HG02798 (cell line): ENCODE measurements at regions not wholly inside any gene's neighbourhood (a gene's known extent, or its start where the extent isn't known, plus 50 kb on each side); places are given as distances from the start of the nearest gene placed in this dataset.

Experiments
- ATAC-seq: cut with Tn5 transposase; IDR thresholded peaks from one replicate; pipeline ENCODE4 v1.9.1; 2021; ENCODE audit warnings: mild to moderate bottlenecking; ENCODE audit not compliant: unreplicated experiment, poor library complexity

DNA sequence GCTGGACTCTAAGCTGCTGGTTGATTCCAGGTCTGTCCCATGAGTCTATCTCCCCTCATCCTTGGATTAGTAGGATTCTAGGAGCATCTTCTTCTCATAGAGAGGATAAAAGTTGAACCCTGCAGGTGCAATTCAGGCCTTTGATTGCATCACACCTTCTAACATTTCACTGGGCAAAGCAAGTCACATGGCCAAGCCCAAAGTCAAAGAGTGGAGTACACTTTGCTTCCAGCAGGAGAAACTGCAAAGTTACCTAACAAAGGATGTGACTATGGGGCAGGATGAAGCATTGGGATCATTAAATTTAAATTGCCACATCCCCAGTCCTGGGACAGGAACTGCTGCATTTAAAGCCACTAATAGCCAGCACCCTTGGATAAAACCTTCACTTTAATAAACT, 51.0 kb upstream of the EGFLAM start:
- ATAC-seq = no peak

DNA sequence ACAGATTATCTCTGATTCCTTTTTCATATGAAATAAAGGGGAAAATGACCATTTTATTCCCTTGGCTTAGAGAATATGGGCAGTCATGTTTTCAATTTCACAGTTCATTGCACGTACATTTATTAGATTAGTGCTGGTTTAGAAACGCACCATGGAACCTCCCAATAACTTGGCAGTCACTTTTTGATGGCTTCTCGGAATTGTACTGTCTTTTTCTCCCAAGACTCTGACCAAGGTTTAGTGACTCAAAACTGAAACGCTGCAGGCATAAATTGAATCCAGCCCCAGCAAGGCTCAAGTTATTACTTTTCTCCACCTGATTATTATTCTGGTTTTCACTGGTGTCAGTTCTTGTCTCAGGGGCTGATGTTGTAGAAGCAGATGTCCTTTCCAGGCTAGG, 55.6 kb upstream of the EGFLAM start:
- ATAC-seq = no peak

DNA sequence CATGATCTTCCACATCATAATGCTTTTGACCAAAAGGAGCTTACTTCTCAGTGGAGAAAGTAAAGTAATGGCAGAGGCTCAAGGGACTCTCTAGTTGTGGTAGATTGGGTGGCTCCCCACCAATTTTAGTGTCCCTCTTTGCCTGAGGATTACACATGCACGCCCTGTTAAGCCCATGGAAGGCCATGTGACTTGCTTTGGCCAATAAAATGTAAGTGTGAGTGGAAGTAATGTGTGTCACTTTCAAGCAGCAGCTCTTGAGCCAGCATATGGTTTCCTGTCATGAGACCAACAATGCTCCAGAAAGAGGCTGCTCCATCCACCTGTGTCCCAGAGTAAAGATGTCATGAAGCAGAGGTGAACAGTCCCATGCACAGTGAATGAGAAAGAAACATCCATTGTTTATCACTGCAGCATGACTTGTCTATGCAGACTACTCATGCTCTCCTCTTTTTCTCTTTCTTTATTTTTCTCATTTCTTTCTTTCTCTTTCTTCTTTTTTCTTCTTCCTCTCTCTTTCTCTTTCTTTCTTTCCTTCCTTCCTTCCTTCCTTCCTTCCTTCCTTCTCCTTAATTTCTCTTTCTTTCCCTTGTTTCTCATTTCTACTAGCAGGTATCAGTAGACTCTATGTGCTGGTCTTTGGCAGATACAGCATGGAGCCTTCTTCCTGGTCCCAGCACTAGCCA, 57.3 kb upstream of the EGFLAM start:
- no peak for ATAC-seq

DNA sequence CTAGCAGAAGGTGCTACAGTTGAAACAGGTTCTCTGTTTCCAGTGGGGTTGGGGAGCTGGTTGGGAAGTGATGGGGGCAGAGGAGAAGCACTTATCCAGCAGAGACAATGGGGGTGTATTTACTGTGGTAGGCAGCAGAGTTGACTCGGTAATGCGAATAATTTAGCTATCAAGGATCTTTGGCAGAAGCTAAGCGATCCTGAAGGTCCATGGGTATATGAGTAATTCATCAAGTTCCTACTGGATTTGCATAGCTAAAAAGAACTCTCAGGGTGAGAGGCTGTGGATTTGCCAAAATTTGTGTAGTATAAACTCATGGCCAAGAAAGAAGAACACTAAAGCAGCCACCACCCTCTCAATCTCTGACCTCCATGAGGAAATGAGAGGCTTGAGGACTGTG, 61.2 kb upstream of the EGFLAM start:
- no peak for ATAC-seq

DNA sequence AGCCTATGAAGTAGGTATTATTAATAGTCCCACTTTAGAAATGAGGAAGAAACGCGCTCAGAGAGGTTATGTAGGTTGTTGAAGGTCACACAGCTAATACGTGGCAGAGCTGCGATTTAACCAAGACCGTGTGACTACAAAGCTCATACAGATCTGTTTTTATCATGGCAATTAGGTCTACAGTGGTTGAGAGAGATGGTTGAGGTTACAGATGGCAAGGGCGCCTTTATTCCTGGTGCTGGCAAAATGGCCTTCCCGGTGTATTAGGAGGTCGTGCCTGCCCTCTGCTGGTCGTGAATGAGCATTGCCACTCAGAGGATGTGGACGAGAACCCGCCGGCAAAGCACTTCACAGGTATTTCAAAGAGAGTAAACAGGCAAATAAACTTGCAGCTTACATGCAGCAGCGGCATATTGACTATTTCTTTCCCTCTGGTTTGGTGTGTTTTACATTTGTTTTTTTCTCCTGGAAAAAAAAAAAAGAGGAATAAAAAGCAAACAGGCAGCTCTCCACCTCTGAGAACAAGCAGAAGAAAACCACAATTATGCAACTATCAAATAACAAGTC, 65.3 kb upstream of the EGFLAM start:
- peak; percentile 85 for ATAC-seq

DNA sequence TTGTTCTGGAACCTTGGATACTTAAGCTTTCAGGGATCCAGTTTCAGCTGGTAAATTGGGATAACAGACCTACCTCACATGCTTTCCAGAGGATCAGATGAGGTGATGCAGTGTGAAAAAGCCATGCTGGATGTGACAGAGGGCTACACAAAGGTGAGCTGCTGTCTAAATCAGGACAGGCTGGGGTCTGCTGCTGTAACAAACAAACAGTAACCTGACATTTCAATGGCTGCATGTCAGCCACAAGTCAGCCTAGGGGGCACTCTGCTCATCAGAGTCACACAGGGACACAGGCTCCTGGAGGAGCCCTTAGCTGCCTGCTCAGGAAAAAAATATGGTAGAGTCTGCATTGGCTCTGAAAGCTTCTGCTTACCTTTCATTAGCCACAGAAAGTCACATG, 66.7 kb upstream of the EGFLAM start:
- ATAC-seq = no peak

DNA sequence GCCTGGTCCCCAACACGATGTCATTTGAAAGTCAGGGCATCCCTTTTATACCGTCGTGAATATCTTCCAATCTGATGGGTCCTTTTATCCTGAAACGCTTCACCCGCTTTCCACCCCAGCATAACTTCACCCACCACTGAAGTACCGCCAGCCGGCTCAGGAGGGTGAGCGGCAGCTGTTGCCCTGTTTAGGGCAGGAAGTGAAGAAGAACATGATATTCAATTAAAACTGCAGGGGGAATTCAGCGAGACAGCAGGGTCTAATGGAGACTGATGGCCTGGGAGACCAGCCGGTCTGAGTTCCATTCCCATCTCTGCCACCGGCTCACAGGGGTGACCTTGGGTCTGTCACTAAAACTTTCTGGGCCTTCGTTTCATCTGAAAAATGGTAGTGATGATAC, 68.2 kb upstream of the EGFLAM start:
- ATAC-seq = no peak

DNA sequence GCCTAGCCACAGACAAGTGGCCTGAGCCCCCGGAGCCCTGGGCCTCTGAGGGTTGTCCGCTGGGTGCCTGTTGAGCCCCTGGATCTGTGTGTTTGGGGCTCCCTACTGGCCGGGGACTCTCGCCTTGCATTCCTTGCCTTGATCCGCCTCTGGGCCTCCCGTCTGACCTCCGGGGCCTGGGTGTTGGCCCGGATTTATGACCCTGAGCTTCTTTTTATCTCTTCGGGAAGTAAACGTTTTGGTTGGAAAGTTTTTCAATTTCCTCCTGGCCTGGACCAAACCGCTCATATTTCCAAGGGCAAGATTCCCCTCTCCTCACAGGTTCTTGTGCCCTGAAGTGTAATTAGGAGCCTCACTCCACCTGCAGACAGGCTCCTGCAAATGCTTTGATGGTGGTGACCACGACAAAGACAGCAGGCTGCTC, 69.3 kb upstream of the EGFLAM start:
- ATAC-seq = no peak

DNA sequence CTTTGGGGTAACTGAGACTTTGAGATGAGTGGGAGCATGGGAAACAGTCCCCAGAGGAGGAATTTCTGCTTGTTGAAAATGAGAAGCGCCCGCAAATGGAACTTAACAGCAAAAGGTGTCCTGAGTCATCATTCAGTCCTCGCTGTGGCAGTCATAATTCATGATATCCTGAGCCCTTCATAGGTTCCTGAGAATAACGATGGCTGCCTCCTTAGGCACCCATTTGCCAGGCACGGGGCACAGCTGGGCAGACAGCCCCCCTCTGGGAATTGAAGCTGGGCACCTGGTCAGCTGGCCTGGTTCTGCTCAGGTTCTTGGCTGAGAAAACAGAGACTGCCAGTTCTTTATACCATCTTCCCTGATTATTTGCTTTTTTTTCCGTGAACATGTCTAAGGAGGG, 69.8 kb upstream of the EGFLAM start:
- ATAC-seq = no peak

DNA sequence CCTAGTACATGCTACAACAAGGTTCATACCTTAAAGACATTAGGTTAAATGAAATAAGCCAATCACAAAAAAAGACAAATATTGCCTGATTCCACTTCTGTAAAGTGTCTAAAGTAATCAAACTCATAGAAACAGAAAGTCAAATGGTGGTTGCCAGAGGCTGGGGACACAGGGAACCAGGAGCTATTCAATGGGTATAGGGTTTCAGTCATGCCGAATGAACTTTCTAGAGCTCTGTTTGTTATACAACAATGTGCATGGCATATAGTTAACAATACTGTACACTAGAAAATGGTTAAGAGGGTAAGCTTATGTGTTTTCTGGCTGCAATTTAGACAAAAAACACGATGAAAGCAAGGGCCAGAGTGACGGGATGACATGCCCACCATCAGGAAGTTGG, 70.8 kb upstream of the EGFLAM start:
- ATAC-seq = no peak

DNA sequence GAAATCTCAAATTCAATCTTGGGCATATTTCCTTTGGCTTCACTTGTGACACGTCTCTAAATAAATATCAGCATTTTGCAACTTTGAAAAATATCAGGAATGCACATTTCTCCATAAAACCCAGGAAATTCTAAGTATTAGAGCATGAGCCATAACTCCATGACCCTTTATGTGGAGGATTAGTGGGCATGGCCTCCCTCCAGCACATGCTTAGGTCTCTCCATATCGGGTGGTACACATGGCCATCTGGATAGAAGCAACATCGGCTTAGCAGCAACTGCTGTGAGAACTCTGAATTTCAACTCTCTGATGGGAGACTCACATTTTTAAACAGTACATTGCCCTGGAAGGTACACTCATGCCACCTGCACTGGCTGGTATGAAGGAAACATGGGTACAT, 73.7 kb upstream of the EGFLAM start:
- no peak for ATAC-seq

DNA sequence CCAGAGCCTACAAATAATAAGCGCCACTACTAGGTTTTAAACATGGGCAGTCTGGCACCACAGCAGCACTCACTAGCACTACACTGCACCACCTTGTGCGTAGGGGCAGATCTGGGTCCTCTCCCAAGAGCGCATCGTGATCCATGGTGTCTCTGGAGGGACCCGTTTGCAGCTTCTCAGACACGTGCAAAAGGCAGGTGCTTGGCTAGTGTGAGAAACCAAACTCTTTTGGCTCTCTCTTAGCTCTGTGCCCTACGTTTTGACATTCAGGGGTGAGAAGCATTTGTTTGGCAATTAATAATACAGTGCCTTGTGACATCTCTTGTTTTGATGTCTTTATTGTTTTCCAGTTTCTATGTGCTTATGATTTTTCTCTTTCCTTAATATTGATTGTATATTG, 75.4 kb upstream of the EGFLAM start:
- no peak for ATAC-seq

DNA sequence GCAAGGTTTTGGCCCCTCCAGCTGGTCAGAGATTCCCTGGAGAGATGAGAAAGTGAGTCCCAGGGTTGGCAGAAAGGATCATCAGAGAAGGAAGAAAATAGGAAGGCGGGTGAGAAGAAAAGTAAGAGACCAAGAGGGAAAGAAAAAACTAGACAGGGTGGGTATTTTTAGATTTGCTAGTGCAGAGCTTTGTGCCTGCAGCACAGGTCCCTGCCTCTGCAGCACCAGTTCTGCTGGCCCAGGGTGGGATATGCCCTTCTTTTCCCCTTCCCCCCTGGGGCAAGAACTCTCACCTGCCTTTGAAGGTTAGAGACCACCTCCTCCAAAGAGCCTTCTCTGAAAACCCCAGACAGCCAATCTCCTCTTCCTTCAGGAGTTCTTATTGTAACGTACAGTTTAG, 90.3 kb upstream of the EGFLAM start:
- ATAC-seq = no peak

DNA sequence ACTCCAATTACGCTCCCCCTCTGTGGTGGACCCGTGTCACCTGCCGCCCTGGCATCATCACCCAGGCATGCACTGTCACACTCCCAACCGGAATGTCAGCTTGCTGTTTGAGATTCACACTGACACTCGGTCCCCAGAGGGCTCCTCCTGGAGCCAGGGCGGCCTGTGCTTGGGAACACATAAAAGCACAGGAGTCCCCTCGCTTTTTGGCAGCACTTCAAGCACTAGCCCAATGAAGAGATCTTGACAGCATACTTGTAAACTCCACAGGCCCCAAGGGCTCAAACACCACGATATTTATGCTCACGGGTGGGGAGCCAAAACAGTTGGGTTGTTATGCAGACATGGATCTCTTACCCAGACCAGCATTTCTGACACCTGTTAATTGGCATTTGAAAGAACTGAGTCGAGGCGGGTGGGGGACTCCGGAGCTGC, 90.8 kb upstream of the EGFLAM start:
- no peak for ATAC-seq

DNA sequence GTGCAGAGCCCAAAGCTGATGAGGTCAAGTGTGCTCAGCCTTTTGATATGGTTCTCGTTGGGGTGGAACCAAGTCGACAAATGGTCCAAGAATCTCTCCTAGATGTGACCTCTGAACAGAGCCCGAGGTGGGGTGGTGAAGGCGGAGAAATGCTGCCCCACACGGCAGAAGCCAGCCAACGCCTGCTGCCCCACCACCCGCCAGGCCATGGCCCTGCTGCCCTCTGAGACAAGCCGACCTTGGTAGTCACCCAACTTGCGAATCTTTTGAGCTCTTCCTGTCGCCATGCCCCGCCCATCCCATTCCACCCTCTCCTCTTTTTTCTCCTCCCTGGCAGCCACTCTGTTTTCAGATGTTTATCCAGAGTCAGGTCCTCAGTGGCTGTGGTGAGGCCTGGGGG, 91.5 kb upstream of the EGFLAM start:
- ATAC-seq = no peak

DNA sequence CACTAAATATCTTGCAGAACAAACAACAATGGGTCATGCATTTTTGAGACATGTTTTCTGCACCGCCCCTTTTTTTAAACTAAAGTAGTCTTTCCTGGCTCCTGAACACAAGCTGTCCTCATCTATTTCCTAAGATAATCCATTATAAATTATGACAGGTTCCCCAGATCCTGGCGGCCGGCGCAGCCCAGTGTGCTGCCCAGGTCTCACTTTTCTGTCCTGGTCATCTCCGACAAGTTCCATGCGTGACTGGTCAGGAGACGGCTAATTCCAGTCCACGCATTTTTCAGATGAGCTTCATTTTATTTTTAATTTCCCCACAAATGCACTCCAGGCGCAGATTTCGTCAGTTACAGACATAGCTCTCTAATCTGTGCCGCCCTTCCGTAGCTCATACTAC, 92.9 kb upstream of the EGFLAM start:
- no peak for ATAC-seq

DNA sequence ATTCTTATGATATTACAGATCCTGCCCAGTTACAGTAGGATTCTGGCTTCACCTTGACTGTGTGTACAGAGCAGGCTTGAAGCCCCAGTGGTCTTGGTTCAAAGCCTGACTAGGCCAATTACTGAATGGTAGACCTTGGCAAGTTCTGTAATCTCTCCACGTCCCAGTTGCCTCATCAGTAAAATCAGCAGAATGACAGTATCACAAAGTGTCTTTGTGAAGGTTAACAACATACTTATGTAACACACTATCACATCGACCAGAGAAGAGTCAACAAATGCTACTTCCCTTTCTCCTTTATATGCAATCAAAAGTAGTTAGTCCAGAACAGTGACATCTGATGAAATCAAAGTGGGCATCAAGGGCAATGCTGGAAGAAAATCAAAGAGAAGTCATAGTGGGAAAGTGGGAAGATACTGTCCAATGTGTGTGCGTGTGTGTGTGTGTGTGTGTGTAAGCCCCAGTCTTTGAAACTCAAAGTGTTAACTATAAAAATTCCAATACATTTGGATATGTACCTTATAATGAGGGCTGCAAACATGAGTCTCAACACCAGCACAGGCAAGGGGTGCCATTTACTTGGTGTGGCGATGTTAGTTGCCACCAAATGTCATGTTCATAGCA, 93.5 kb upstream of the EGFLAM start:
- no peak for ATAC-seq

DNA sequence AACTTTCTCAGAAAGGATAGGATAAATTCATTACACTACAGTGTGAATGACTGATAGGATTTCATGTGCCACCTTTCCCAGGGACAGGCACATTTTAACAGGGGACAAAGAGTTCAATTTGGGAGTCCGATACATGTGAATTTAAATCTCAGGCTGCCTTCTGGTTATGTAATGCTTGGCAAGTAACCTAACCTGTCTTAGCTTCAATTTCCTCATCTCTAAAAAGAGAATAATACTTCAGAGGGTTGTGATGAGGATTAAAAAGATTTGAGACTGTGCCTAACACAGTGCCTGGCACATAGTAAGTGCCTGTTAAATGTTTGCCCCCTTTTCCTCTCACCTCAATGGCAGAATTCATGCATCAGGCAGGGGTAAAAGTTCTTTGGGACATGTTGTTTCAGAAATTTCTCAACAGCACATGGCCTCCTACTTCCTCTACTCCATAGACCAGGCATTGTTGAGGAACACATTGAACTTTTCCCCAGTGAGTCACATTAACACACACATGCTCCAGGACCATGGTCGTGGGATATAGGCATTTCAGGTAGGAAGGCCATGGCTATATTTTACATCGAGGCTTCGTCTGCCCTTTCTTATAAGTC, 94.6 kb upstream of the EGFLAM start:
- ATAC-seq = no peak

DNA sequence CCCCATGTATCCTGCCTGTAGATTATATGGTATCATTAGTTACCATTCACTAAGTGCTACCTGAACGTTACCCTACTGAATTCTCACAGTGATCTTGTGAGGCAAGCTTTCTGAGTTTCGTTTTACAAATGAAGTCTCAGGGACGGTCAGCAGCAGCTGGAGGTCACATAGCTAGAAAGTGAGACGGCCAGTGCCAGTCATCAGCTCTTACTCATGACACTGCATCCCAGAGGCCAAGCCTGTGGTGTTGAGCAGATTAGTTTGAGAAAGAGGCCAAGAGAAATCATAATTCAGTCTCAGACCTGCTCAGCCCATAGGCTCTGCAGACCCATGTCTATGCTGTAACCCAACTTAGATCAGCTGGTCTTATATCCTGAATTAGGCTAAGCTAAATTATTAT, 95.7 kb upstream of the EGFLAM start:
- ATAC-seq = no peak

DNA sequence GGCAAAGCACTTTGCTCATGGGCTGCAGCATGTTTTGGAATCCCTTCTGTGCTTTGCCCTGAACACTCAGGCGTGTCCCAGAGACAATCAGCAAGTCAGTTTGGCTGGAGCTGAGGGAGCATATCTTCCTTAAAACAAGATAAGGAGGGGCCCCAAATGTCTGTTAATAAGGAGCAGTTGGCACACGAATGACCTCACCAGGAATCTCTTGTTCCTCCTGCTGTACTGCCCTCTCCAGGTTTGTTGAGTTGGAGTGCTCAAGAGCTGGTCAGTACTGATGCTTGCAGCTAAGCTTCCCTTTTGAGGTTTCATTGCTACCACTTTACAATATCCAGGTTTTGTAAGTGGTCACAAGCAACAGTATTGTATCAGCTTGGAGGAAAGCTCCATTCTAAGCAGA, 101.3 kb upstream of the EGFLAM start:
- no peak for ATAC-seq

DNA sequence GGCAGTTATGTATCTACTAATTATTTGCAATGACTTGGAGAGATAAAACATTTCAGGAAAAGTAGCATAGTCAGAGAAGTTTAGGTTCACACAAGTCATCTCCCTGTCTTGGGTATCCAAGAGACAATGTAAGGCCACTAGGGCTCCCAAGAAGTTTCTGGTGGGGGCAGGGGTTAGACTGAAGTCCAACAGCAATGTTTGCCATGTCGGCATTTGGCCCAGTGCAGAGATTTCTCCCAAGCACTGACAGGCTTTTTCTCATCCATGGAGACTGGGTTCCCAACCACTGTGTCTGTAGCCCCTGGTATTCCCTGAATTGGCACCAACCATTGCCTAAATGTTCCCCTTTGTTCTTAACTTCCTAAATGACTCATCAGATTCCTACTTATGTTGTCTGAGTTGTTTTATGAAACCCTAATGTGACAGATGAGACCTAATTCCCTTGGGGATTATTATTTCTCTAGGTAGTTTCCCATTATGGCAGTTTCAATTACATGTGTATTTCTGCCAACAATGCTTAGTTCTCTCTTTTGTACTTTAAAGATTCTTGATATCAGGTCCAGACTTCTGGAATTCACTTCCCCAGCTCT, 103.6 kb upstream of the EGFLAM start:
- ATAC-seq = no peak
